SU-DHL-6 (cell line): ENCODE measurements at regions not wholly inside any gene's neighbourhood (a gene's known extent, or its start where the extent isn't known, plus 50 kb on each side); places are given as distances from the start of the nearest gene placed in this dataset.

ENCODE experiments used
- H2AFZ ChIP-seq: fragments of 200-600 bp; sonication (generic); 2 replicates; pipeline ENCODE4 v1.6.1; 2014; ENCODE audit warnings: low read depth, mild to moderate bottlenecking, moderate library complexity, mixed read lengths, antibody characterized with exemption, low read length; ENCODE audit not compliant: severe bottlenecking
- H3F3A ChIP-seq: fragments of 200-600 bp; shearing (Covaris generic); 2 replicates; pipeline ENCODE4 v1.6.0; 2016; ENCODE audit warnings: antibody characterized with exemption, mild to moderate bottlenecking; ENCODE audit not compliant: insufficient read depth
- H3K27ac ChIP-seq: fragments of 200-600 bp; sonication (generic); 2 replicates; pipeline ENCODE4 v1.5.1; 2016; ENCODE audit warnings: low read depth, mild to moderate bottlenecking, low read length, moderate library complexity, mixed read lengths
- H3K27me3 ChIP-seq: fragments of 200-600 bp; sonication (generic), shearing (Covaris generic); 2 replicates; pipeline ENCODE4 v1.6.0; 2014; ENCODE audit warnings: mild to moderate bottlenecking, low read length
- H3K36me3 ChIP-seq: fragments of 200-600 bp; sonication (generic); 2 replicates; pipeline ENCODE4 v1.6.1; 2014; ENCODE audit warnings: mild to moderate bottlenecking, low read length, mixed read lengths
- H3K4me2 ChIP-seq: fragments of 300-600, 200-600 bp; shearing (Covaris generic), sonication (generic); 2 replicates; pipeline ENCODE4 v1.6.0; 2014; ENCODE audit warnings: low read length, low read depth, mild to moderate bottlenecking; ENCODE audit not compliant: poor library complexity, severe bottlenecking
- H3K4me3 ChIP-seq: fragments of 200-600 bp; sonication (generic); 2 replicates; pipeline ENCODE4 v1.5.1; 2014; ENCODE audit warnings: antibody characterized with exemption, low read length, mild to moderate bottlenecking, mixed read lengths; ENCODE audit not compliant: insufficient read depth, poor library complexity, severe bottlenecking
- H3K79me2 ChIP-seq: fragments of 200-600 bp; sonication (generic); 2 replicates; pipeline ENCODE4 v1.6.1; 2014; ENCODE audit warnings: mild to moderate bottlenecking, low read length, moderate library complexity; ENCODE audit not compliant: insufficient read depth
- H3K9ac ChIP-seq: fragments of 200-600 bp; sonication (generic); 2 replicates; pipeline ENCODE4 v1.7.0; 2014; ENCODE audit warnings: mild to moderate bottlenecking, low read length
- H3K9me2 ChIP-seq: fragments of 200-600 bp; sonication (generic); replicated peaks from 2 replicates; pipeline ENCODE4 v1.6.1; 2014; ENCODE audit warnings: low read length; ENCODE audit not compliant: insufficient read depth
- H3K9me3 ChIP-seq: fragments of 200-600 bp; sonication (generic); 2 replicates; pipeline ENCODE4 v1.6.1; 2014; ENCODE audit warnings: low read length, mixed read lengths; ENCODE audit not compliant: insufficient read depth
- H4K20me1 ChIP-seq: fragments of 200-600 bp; sonication (generic); 2 replicates; pipeline ENCODE4 v1.6.1; 2014; ENCODE audit warnings: low read depth, mild to moderate bottlenecking, antibody characterized with exemption, low read length, moderate library complexity, mixed read lengths
- CTCF ChIP-seq: fragments of 200-600 bp; sonication (generic); IDR thresholded peaks from one replicate; pipeline ENCODE4 v1.5.1; 2017; ENCODE audit warnings: antibody characterized with exemption, mild to moderate bottlenecking, low read length, moderate library complexity; ENCODE audit not compliant: insufficient read depth, poor library complexity, severe bottlenecking
- EZH2phosphoT487 ChIP-seq: fragments of 200-600 bp; sonication (generic), shearing (Covaris generic); conservative IDR thresholded peaks from 2 replicates; pipeline ENCODE4 v1.6.1; 2018; ENCODE audit warnings: mild to moderate bottlenecking, antibody characterized with exemption, low read length, moderate library complexity, mixed read lengths

- H3K9ac ChIP-seq = no peak overlapping the region
- no peak for TF ChIP-seq EZH2phosphoT487
- TF ChIP-seq CTCF = no peak
- H3F3A ChIP-seq = no peaks in the 10 kb centered on the region
- no peaks in the 10 kb centered on the region for H3K9me3 ChIP-seq
- H3K36me3 ChIP-seq = no peaks in the 10 kb centered on the region
- H3K27me3 ChIP-seq = no peaks in the 10 kb centered on the region
- no peaks in the 10 kb centered on the region for H3K9me2 ChIP-seq
- H3K79me2 ChIP-seq = no peaks in the 10 kb centered on the region
- no peaks in the 10 kb centered on the region for H4K20me1 ChIP-seq
- H3K4me3 ChIP-seq = no peak overlapping the region
- H3K4me2 ChIP-seq = no peak overlapping the region
- no peak overlapping the region for H2AFZ ChIP-seq
- no peak overlapping the region for H3K27ac ChIP-seq
These were observed 101.8 kb upstream of the HPF1 start for GRCh38 chr4:169859366-169860216.

- no peaks in the 10 kb centered on the region for H3K79me2 ChIP-seq
- H3K4me3 ChIP-seq = no peak overlapping the region
- no peaks in the 10 kb centered on the region for H3F3A ChIP-seq
- no peaks in the 10 kb centered on the region for H3K9me2 ChIP-seq
- no peaks in the 10 kb centered on the region for H4K20me1 ChIP-seq
- no peaks in the 10 kb centered on the region for H3K36me3 ChIP-seq
- H3K9me3 ChIP-seq = no peaks in the 10 kb centered on the region
- no peak overlapping the region for H3K27ac ChIP-seq
- no peak overlapping the region for H3K9ac ChIP-seq
- H3K27me3 ChIP-seq = no peaks in the 10 kb centered on the region
- TF ChIP-seq CTCF (no peak), EZH2phosphoT487 (no peak)
- H3K4me2 ChIP-seq = no peak overlapping the region
- no peak overlapping the region for H2AFZ ChIP-seq
These were observed 96.3 kb upstream of the HPF1 start for GRCh38 chr4:169854090-169854489.

- Histone ChIP-seq H3K27me3 (no peaks in the 10 kb centered on the region), H4K20me1 (no peaks in the 10 kb centered on the region), H3K9me2 (no peaks in the 10 kb centered on the region), H3K4me3 (no peak overlapping the region), H3K27ac (no peak overlapping the region), H3F3A (no peaks in the 10 kb centered on the region), H3K36me3 (no peaks in the 10 kb centered on the region), H3K4me2 (no peak overlapping the region), H2AFZ (no peak overlapping the region), H3K9me3 (no peaks in the 10 kb centered on the region), H3K9ac (no peak overlapping the region), H3K79me2 (no peaks in the 10 kb centered on the region)
- no peak for TF ChIP-seq CTCF
- TF ChIP-seq EZH2phosphoT487 = no peak
These were observed 94.7 kb upstream of the HPF1 start for GRCh38 chr4:169852481-169852880.
